A673 (cell line): ENCODE measurements at regions not wholly inside any gene's neighbourhood (a gene's known extent, or its start where the extent isn't known, plus 50 kb on each side); places are given as distances from the start of the nearest gene placed in this dataset.

ENCODE experiments used
- BruUV-seq: library from RNA; stranded (reverse); fragments of 400-500 nt; replicated peaks from 2 replicates; lab custom pipeline; 2021; lab: Mats Ljungman, UMichigan
- CTCF ChIA-PET: fragments of 300-600 bp; sonication (Branson Sonifier 250); formaldehyde crosslinking; loops from one replicate; lab custom pipeline; 2022; ENCODE audit warnings: antibody characterized with exemption; lab: Charles Lee
- POLR2A ChIA-PET: fragments of 300-600 bp; sonication (Branson Sonifier 250); formaldehyde crosslinking; loops from one replicate; lab custom pipeline; 2022; ENCODE audit warnings: antibody characterized with exemption; ENCODE audit not compliant: low non-redundant PET; lab: Charles Lee
- DNase-seq: peaks from one replicate; pipeline ENCODE4 v3.0.0-alpha.2; 2015; ENCODE audit warnings: low spot score
- H3K27ac ChIP-seq: fragments of 200-600 bp; sonication (generic); 2 replicates; pipeline ENCODE4 v1.5.1; 2016; ENCODE audit warnings: mixed run types, low read depth, mild to moderate bottlenecking, mixed read lengths, antibody characterized with exemption, low read length; ENCODE audit not compliant: poor library complexity, severe bottlenecking
- H3K27me3 ChIP-seq: fragments of 200-600 bp; sonication (generic); replicated peaks from 2 replicates; pipeline ENCODE4 v1.6.1; 2017; ENCODE audit warnings: mixed run types, low read depth, mild to moderate bottlenecking, mixed read lengths, antibody characterized with exemption, low read length; ENCODE audit not compliant: insufficient read depth, poor library complexity
- H3K36me3 ChIP-seq: fragments of 200-600 bp; sonication (generic); 2 replicates; pipeline ENCODE4 v1.6.1; 2016; ENCODE audit warnings: mixed run types, mild to moderate bottlenecking, mixed read lengths, antibody characterized with exemption, low read length; ENCODE audit not compliant: insufficient read depth, poor library complexity, severe bottlenecking
- H3K4me1 ChIP-seq: fragments of 200-600 bp; sonication (generic); 2 replicates; pipeline ENCODE4 v1.6.1; 2017; ENCODE audit warnings: mixed run types, mild to moderate bottlenecking, mixed read lengths, antibody characterized with exemption, low read length; ENCODE audit not compliant: insufficient read depth, poor library complexity, severe bottlenecking
- H3K4me3 ChIP-seq: fragments of 200-600 bp; sonication (generic); 2 replicates; pipeline ENCODE4 v1.5.1; 2016; ENCODE audit warnings: low read depth, mixed run types, mild to moderate bottlenecking, mixed read lengths, low read length; ENCODE audit not compliant: poor library complexity, severe bottlenecking
- H3K9me3 ChIP-seq: fragments of 200-600 bp; sonication (generic); 2 replicates; pipeline ENCODE4 v1.6.1; 2016; ENCODE audit warnings: mixed run types, low read depth, mild to moderate bottlenecking, mixed read lengths, antibody characterized with exemption, low read length; ENCODE audit not compliant: poor library complexity, severe bottlenecking
- CTCF ChIP-seq: fragments of 300-800, 200-600 bp; sonication (generic); conservative IDR thresholded peaks from 2 replicates; pipeline ENCODE4 v1.5.1; 2017; ENCODE audit warnings: low read depth, mild to moderate bottlenecking, antibody characterized with exemption, low read length, moderate library complexity, mixed read lengths
- EZH2 ChIP-seq: fragments of 200-600 bp; sonication (generic); IDR thresholded peaks from 2 replicates; pipeline ENCODE4 v1.6.1; 2017; ENCODE audit warnings: borderline replicate concordance, low read depth, mild to moderate bottlenecking, mixed read lengths, antibody characterized with exemption, low read length; ENCODE audit not compliant: poor library complexity, severe bottlenecking
- intact Hi-C: fragments of 100-400 bp; cut with micrococcal nuclease; formaldehyde crosslinking; loops from one replicate; pipeline ENCODE4 v1.10.0; 2022; ENCODE audit not compliant: unreplicated experiment

DNA sequence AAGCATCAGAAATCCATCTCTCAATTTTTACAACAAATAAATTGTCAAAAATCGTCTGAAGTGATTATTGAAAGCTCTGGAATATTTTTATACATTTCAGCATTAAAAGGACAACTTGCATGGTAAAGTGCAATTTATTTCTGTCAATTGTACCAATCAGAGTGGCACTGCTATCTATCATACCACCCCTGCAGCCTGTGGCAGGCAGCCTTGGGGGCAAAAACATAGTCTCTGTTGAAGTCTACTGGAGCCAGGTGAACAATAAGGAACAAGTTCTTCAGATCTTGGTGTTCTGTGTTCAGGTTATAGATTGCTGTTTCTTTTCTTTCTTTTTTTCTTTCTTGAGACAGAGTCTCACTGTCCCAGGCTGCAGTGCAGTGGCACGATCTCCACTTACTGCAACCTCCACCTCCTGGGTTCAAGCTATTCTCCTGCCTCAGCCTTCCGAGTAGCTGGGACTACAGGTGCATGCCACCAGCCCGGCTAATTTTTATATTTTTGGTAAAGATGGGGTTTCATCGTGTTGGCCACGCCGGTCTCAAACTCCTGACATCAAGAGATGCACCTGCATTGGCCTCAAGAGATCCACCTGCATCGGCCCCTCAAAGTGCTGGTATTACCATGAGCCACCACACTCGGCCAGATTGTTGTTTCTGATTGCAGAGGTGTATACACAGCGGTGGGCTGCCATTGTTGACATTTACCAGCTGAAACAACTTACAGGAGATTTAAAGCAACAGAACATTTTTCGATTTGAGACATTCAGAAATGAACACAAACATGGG is 629.6 kb downstream of the SLC16A7 start:
- no peak for DNase-seq
- intact Hi-C loops = no loop called here
- Histone ChIP-seq H3K27ac (no peak overlapping the region), H3K4me3 (no peak overlapping the region), H3K4me1 (no peaks in the 10 kb centered on the region), H3K27me3 (no peaks in the 10 kb centered on the region), H3K9me3 (no peaks in the 10 kb centered on the region), H3K36me3 (no peaks in the 10 kb centered on the region)
- CTCF ChIA-PET = no interaction called here
- no peak for TF ChIP-seq CTCF
- TF ChIP-seq EZH2 = no peak
- POLR2A ChIA-PET = no interaction called here
- BruUV-seq = no TSS peak

GRCh38 chr12:60227916-60228315 is 632.1 kb downstream of the SLC16A7 start:
- H3K4me3 ChIP-seq = no peak overlapping the region
- TF ChIP-seq CTCF (no peak), EZH2 (no peak)
- intact Hi-C loops = no loop called here

GRCh38 chr12:60230056-60230455 is 634.2 kb downstream of the SLC16A7 start:
- no peak for DNase-seq
- H3K27me3 ChIP-seq = no peaks in the 10 kb centered on the region
- no peaks in the 10 kb centered on the region for H3K9me3 ChIP-seq
- H3K36me3 ChIP-seq = no peaks in the 10 kb centered on the region
- no peak overlapping the region for H3K27ac ChIP-seq
- no peaks in the 10 kb centered on the region for H3K4me1 ChIP-seq
- intact Hi-C loops = no loop called here
- no TSS peak for BruUV-seq
- ChIA-PET POLR2A (no interaction called here), CTCF (no interaction called here)
- no peak overlapping the region for H3K4me3 ChIP-seq
- TF ChIP-seq EZH2 (no peak), CTCF (no peak)

More at GRCh38 chr12:60227916-60228315, 632.1 kb downstream of the SLC16A7 start:
- no peaks in the 10 kb centered on the region for H3K9me3 ChIP-seq
- no peaks in the 10 kb centered on the region for H3K36me3 ChIP-seq
- POLR2A ChIA-PET = no interaction called here
- CTCF ChIA-PET = no interaction called here
- no peak for DNase-seq
- H3K27me3 ChIP-seq = no peaks in the 10 kb centered on the region
- BruUV-seq = no TSS peak
- no peak overlapping the region for H3K27ac ChIP-seq
- no peaks in the 10 kb centered on the region for H3K4me1 ChIP-seq
